KMS-11 (cell line): ENCODE measurements at regions not wholly inside any gene's neighbourhood (a gene's known extent, or its start where the extent isn't known, plus 50 kb on each side); places are given as distances from the start of the nearest gene placed in this dataset.

Experiments
- H2AFZ ChIP-seq: fragments of 200-600 bp; sonication (generic); 2 replicates; pipeline ENCODE4 v1.6.1; 2016; ENCODE audit warnings: antibody characterized with exemption, mixed run types, low read depth
- H3K27ac ChIP-seq: fragments of 200-600 bp; sonication (generic); 2 replicates; pipeline ENCODE4 v1.6.1; 2016; ENCODE audit warnings: mild to moderate bottlenecking, mixed run types
- H3K27me3 ChIP-seq: fragments of 200-600 bp; sonication (generic); 2 replicates; pipeline ENCODE4 v1.6.1; 2017; ENCODE audit warnings: mild to moderate bottlenecking, low read depth, mixed run types, moderate library complexity; ENCODE audit not compliant: insufficient read depth
- H3K36me3 ChIP-seq: fragments of 200-600 bp; sonication (generic); 2 replicates; pipeline ENCODE4 v1.6.1; 2017; ENCODE audit warnings: mild to moderate bottlenecking, mixed run types; ENCODE audit not compliant: insufficient read depth
- H3K4me1 ChIP-seq: fragments of 200-600 bp; sonication (generic); 2 replicates; pipeline ENCODE4 v1.6.1; 2016; ENCODE audit warnings: mild to moderate bottlenecking, low read depth, mixed run types; ENCODE audit not compliant: poor library complexity, severe bottlenecking
- H3K4me2 ChIP-seq: fragments of 200-600 bp; sonication (generic); 2 replicates; pipeline ENCODE4 v1.7.0; 2016; ENCODE audit warnings: mild to moderate bottlenecking, mixed run types
- H3K4me3 ChIP-seq: fragments of 200-600 bp; sonication (generic); IDR thresholded peaks from 2 replicates; pipeline ENCODE4 v1.6.1; 2017; ENCODE audit warnings: low read depth, low read length, mixed read lengths; ENCODE audit not compliant: insufficient read depth
- H3K79me2 ChIP-seq: fragments of 200-600 bp; sonication (generic); 2 replicates; pipeline ENCODE4 v1.6.1; 2016; ENCODE audit warnings: low read depth, mixed run types; ENCODE audit not compliant: insufficient read depth
- H3K9ac ChIP-seq: fragments of 200-600 bp; sonication (generic); 2 replicates; pipeline ENCODE4 v1.6.1; 2016; ENCODE audit warnings: mild to moderate bottlenecking, mixed run types
- H4K20me1 ChIP-seq: fragments of 200-600 bp; sonication (generic); 2 replicates; pipeline ENCODE4 v1.6.1; 2016; ENCODE audit warnings: mild to moderate bottlenecking, mixed run types; ENCODE audit not compliant: insufficient read depth
- TF ChIP-seq, protein P1 (sequence below): fragments of 200-600 bp; sonication (generic); conservative IDR thresholded peaks from 2 replicates; pipeline ENCODE4 v1.6.1; 2017; ENCODE audit warnings: low read depth, mild to moderate bottlenecking, antibody characterized with exemption, low read length, moderate library complexity, mixed read lengths

GRCh38 chr4:82139287-82139686, 234.5 kb downstream of the HNRNPD start:
- H3K4me1 ChIP-seq, result peaks cover 12% of the 10 kb centered on the region
- H3K27me3 ChIP-seq, result no peaks in the 10 kb centered on the region; the same call in 1 of the 2 replicates
- H2AFZ ChIP-seq, result no peak overlapping the region
- no peaks in the 10 kb centered on the region for H3K79me2 ChIP-seq
- H3K9ac ChIP-seq, result no peak overlapping the region
- H4K20me1 ChIP-seq, result no peaks in the 10 kb centered on the region
- TF ChIP-seq, protein P1, sequence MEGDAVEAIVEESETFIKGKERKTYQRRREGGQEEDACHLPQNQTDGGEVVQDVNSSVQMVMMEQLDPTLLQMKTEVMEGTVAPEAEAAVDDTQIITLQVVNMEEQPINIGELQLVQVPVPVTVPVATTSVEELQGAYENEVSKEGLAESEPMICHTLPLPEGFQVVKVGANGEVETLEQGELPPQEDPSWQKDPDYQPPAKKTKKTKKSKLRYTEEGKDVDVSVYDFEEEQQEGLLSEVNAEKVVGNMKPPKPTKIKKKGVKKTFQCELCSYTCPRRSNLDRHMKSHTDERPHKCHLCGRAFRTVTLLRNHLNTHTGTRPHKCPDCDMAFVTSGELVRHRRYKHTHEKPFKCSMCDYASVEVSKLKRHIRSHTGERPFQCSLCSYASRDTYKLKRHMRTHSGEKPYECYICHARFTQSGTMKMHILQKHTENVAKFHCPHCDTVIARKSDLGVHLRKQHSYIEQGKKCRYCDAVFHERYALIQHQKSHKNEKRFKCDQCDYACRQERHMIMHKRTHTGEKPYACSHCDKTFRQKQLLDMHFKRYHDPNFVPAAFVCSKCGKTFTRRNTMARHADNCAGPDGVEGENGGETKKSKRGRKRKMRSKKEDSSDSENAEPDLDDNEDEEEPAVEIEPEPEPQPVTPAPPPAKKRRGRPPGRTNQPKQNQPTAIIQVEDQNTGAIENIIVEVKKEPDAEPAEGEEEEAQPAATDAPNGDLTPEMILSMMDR, result no peak
- H3K4me3 ChIP-seq, result no peak overlapping the region
- H3K36me3 ChIP-seq, result no peaks in the 10 kb centered on the region
- H3K27ac ChIP-seq, result no peak overlapping the region
- no peak overlapping the region for H3K4me2 ChIP-seq

DNA sequence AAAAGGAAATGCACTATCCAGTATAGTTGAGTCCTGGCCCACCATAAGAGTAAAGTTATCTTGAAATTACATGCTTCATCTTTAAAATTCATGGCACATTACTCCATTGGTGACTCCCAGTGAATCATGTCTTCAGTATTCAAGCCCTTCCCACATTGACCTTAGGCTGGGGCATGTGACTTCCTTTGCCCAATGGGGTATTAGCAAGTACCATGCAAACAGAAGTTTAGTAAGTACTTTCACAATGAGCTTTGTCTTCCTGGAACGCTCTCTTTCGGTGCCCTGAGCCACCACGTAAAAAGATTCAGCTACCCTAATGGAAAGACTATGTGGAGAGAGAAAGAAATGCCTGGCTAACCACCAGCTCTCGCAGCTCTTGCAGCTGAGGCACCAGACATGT, 235.4 kb downstream of the HNRNPD start:
- no peaks in the 10 kb centered on the region for H3K79me2 ChIP-seq
- H3K4me1 ChIP-seq, result peaks cover 12% of the 10 kb centered on the region
- no peak overlapping the region for H3K27ac ChIP-seq
- H2AFZ ChIP-seq, result no peak overlapping the region
- no peak overlapping the region for H3K4me2 ChIP-seq
- TF ChIP-seq, protein P1, result no peak
- no peaks in the 10 kb centered on the region for H4K20me1 ChIP-seq
- H3K4me3 ChIP-seq, result no peak overlapping the region
- no peaks in the 10 kb centered on the region for H3K27me3 ChIP-seq
- H3K9ac ChIP-seq, result no peak overlapping the region
- H3K36me3 ChIP-seq, result no peaks in the 10 kb centered on the region

DNA sequence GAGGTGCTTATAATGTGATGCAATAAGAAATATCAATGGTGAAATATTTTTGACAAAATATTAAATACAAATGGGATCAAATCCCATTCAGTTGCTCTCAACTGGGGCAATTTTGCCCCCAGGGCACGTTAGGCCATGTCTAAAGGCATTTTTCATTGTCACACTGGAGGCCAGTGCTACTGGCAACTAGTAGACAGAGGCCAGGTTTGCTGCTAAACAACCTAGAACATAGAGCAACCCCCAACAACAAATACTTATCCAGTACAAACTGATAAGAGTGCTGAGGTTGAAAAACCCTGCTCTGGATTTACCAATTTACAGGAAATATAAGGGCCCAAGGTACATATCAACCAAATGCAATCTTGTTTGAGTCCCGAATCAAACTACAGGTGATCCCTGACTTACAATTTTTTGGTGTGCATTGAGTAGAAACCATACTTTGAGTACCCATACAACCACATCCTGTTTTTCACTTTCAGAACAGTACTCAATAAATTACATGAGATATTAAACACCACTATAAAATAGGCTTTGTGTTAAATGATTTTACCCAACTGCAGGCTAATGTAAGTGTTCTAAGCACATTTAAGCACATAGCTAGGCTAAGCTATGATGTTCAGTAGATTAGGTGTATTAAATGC, 237.5 kb downstream of the HNRNPD start:
- H3K9ac ChIP-seq, result no peak overlapping the region
- H3K79me2 ChIP-seq, result no peaks in the 10 kb centered on the region
- TF ChIP-seq, protein P1, result no peak
- H3K4me1 ChIP-seq, result peaks cover 12% of the 10 kb centered on the region
- H3K27ac ChIP-seq, result no peak overlapping the region
- no peaks in the 10 kb centered on the region for H4K20me1 ChIP-seq
- H3K27me3 ChIP-seq, result no peaks in the 10 kb centered on the region
- peak overlapping the region; percentile 19; the same call in 1 of the 2 replicates for H3K4me2 ChIP-seq
- no peaks in the 10 kb centered on the region for H3K36me3 ChIP-seq
- H2AFZ ChIP-seq, result no peak overlapping the region
- H3K4me3 ChIP-seq, result no peak overlapping the region

DNA sequence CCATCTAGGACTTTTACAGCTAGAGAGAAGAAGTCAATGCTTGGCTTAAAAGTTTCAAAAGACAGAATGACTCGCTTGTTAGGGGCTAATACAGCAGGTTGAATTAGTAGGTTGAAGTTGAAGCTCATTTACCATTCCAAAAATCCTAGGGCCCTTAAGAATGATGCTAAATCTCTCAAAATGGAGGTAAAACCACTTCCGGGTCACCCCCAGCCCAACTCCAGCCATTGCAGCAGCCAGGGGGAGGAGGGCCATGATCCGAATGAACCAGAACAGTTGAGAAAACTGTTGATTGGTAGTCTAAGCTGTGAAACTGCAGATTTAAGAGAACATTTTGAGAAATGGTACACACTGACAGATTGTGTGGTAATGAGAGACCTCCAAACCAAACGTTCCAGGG, 245.4 kb downstream of the HNRNPD start:
- Histone ChIP-seq H3K36me3 (no peaks in the 10 kb centered on the region), H4K20me1 (no peaks in the 10 kb centered on the region), H3K4me3 (no peak overlapping the region), H3K4me2 (no peak overlapping the region), H3K27me3 (no peaks in the 10 kb centered on the region), H3K9ac (no peak overlapping the region), H3K79me2 (no peaks in the 10 kb centered on the region), H2AFZ (no peak overlapping the region), H3K4me1 (no peaks in the 10 kb centered on the region), H3K27ac (no peak overlapping the region)
- TF ChIP-seq, protein P1, result no peak
